HCT116 (cell line): ENCODE measurements at regions not wholly inside any gene's neighbourhood (a gene's known extent, or its start where the extent isn't known, plus 50 kb on each side); places are given as distances from the start of the nearest gene placed in this dataset.

Experiments
- CBX3 ChIP-seq: IDR thresholded peaks from 2 replicates; pipeline ENCODE4 v1.6.1; 2012; ENCODE audit warnings: low read depth
- EGR1 ChIP-seq: IDR thresholded peaks from 2 replicates; pipeline ENCODE4 v1.6.1; 2012; ENCODE audit warnings: low read depth
- JUND ChIP-seq: IDR thresholded peaks from 2 replicates; pipeline ENCODE4 v1.6.1; 2012
- POLR2AphosphoS5 ChIP-seq: IDR thresholded peaks from 2 replicates; pipeline ENCODE4 v1.6.1; 2011; ENCODE audit warnings: mild to moderate bottlenecking, low read depth, low read length, moderate library complexity
- RAD21 ChIP-seq: IDR thresholded peaks from 2 replicates; pipeline ENCODE4 v1.6.1; 2012; ENCODE audit warnings: low read depth, mild to moderate bottlenecking
- SIN3A ChIP-seq: IDR thresholded peaks from 2 replicates; pipeline ENCODE4 v1.6.1; 2012; ENCODE audit warnings: low read depth
- SRF ChIP-seq: IDR thresholded peaks from 2 replicates; pipeline ENCODE4 v1.6.1; 2012; ENCODE audit warnings: low read depth
- TF ChIP-seq, protein P1 (sequence below): IDR thresholded peaks from 2 replicates; pipeline ENCODE4 v1.6.1; 2012
- TF ChIP-seq, protein P2 (sequence below), 3 experiments: fragments of 200-600 bp in 1 of 3; sonication (generic) in 1 of 3; IDR thresholded peaks in 2 of 3; conservative IDR thresholded peaks in 1 of 3; 2 replicates each; pipeline ENCODE4 v1.5.1; 2012 to 2017; ENCODE audit warnings: low read depth in 2 of 3, low read length in 2 of 3, antibody characterized with exemption in 1 of 3, borderline replicate concordance in 1 of 3, control low read depth in 1 of 3, mild to moderate bottlenecking in 1 of 3, mixed read lengths in 1 of 3, mixed run types in 1 of 3, moderate library complexity in 1 of 3; ENCODE audit not compliant: insufficient read depth in 1 of 3

DNA sequence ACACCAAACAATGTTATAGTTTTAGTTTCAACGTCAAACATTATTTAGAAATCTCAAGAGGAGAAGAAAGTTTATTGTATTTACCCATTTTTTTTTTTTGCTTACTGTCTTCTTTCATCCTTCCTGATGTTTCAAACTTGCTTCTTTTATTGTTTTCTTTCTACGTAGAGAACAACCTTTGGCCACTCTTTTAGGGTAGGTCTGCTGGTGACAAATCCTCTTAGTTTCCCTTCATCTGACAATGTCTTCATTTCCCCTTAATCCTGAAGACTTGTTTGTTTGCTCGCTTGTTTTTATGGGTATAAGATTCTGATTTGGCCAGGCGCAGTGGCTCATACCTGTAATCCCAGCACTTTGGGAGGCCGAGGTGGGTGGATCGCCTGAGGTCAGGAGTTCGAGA lies 89.1 kb downstream of the RHOU start:
- TF ChIP-seq RAD21 (no peak), CBX3 (no peak), SRF (no peak), JUND (no peak), EGR1 (no peak), POLR2AphosphoS5 (no peak), SIN3A (no peak)
- TF ChIP-seq, protein P1, sequence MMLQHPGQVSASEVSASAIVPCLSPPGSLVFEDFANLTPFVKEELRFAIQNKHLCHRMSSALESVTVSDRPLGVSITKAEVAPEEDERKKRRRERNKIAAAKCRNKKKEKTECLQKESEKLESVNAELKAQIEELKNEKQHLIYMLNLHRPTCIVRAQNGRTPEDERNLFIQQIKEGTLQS, result no peak
- TF ChIP-seq, protein P2, sequence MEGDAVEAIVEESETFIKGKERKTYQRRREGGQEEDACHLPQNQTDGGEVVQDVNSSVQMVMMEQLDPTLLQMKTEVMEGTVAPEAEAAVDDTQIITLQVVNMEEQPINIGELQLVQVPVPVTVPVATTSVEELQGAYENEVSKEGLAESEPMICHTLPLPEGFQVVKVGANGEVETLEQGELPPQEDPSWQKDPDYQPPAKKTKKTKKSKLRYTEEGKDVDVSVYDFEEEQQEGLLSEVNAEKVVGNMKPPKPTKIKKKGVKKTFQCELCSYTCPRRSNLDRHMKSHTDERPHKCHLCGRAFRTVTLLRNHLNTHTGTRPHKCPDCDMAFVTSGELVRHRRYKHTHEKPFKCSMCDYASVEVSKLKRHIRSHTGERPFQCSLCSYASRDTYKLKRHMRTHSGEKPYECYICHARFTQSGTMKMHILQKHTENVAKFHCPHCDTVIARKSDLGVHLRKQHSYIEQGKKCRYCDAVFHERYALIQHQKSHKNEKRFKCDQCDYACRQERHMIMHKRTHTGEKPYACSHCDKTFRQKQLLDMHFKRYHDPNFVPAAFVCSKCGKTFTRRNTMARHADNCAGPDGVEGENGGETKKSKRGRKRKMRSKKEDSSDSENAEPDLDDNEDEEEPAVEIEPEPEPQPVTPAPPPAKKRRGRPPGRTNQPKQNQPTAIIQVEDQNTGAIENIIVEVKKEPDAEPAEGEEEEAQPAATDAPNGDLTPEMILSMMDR (IDR thresholded peaks at IDR 0.05 in 2 of 3, conservative IDR thresholded peaks at IDR 0.05 in 1 of 3; ENCODE audit: borderline replicate concordance in 1 of 3, insufficient read depth in 1 of 3, low read depth in 2 of 3, low read length in 2 of 3), result no peak
